DOHH2 (cell line): ENCODE measurements at regions not wholly inside any gene's neighbourhood (a gene's known extent, or its start where the extent isn't known, plus 50 kb on each side); places are given as distances from the start of the nearest gene placed in this dataset.

Source experiments
- CTCF ChIP-seq: fragments of 200-600 bp; sonication (generic); IDR thresholded peaks from one replicate; pipeline ENCODE4 v1.5.1; 2014; ENCODE audit warnings: antibody characterized with exemption, mild to moderate bottlenecking, low read depth, low read length; ENCODE audit not compliant: poor library complexity, severe bottlenecking
- EZH2phosphoT487 ChIP-seq: fragments of 200-600 bp; sonication (generic); IDR thresholded peaks from 2 replicates; pipeline ENCODE4 v1.6.1; 2017; ENCODE audit warnings: borderline replicate concordance, mild to moderate bottlenecking, antibody characterized with exemption, low read length, moderate library complexity, mixed read lengths

- TF ChIP-seq CTCF: no peak
- TF ChIP-seq EZH2phosphoT487: no peak
Observed at GRCh38 chr6:139955366-139956155, 581.1 kb upstream of the CITED2 start.
